ENCODE measurements at regions not wholly inside any gene's neighbourhood (a gene's known extent, or its start where the extent isn't known, plus 50 kb on each side); places are given as distances from the start of the nearest gene placed in this dataset.

- TF ChIP-seq REST (IDR thresholded peaks at IDR 0.05; ENCODE audit: low read depth, low read length) (no peak), RCOR1 (conservative IDR thresholded peaks at IDR 0.05; ENCODE audit: low read depth, low read length) (no peak), NRF1 (conservative IDR thresholded peaks at IDR 0.05; ENCODE audit: low read depth, low read length) (no peak), EGR1 (IDR thresholded peaks at IDR 0.05; ENCODE audit: borderline replicate concordance in 1 of 2, low read depth in 2 of 2, low read length in 2 of 2) (no peak)
- TF ChIP-seq, protein P1, sequence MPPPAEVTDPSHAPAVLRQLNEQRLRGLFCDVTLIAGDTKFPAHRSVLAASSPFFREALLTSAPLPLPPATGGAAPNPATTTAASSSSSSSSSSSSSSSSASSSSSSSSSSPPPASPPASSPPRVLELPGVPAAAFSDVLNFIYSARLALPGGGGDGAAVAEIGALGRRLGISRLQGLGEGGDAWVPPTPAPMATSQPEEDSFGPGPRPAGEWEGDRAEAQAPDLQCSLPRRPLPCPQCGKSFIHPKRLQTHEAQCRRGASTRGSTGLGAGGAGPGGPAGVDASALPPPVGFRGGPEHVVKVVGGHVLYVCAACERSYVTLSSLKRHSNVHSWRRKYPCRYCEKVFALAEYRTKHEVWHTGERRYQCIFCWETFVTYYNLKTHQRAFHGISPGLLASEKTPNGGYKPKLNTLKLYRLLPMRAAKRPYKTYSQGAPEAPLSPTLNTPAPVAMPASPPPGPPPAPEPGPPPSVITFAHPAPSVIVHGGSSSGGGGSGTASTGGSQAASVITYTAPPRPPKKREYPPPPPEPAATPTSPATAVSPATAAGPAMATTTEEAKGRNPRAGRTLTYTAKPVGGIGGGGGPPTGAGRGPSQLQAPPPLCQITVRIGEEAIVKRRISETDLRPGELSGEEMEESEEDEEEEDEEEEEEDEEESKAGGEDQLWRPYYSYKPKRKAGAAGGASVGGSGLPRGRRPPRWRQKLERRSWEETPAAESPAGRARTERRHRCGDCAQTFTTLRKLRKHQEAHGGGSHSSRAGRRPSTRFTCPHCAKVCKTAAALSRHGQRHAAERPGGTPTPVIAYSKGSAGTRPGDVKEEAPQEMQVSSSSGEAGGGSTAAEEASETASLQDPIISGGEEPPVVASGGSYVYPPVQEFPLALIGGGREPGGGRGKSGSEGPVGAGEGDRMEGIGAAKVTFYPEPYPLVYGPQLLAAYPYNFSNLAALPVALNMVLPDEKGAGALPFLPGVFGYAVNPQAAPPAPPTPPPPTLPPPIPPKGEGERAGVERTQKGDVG (CRISPR knock-in tag; IDR thresholded peaks at IDR 0.05) = no peak
These were observed 132.5 kb upstream of the SLC8A1 start (continued) for GRCh38 chr2:40584432-40584831.

GRCh38 chr2:40591774-40592173 lies 139.9 kb upstream of the SLC8A1 start:
- FAIRE-seq (no peak), ATAC-seq (no peak), DNase-seq (ENCODE audit: low read depth, low spot score) (no peak)
- H2AFZ ChIP-seq (ENCODE audit: control insufficient read depth, low read depth, low read length) = no peak overlapping the region
- ChIA-PET RAD21 (ENCODE audit: unreplicated experiment) (no interaction called here), POLR2A (no interaction called here), CTCF (no interaction called here), SMC1A (ENCODE audit: uncharacterized antibody, unreplicated experiment) (no interaction called here)
- WGBS (ENCODE audit: insufficient coverage, insufficient replicate concordance, low lambda C conversion rate, missing lambda C conversion rate) = 30% methylated on average over 3 of the region's 3 CpGs
- intact Hi-C loops (cut with micrococcal nuclease; ENCODE audit: unreplicated experiment) = no loop called here
- H3K27ac ChIP-seq (ENCODE audit: control insufficient read depth, insufficient read depth) = no peak overlapping the region
- in situ Hi-C loops (cut with MboI) = no loop called here
- H3K4me1 ChIP-seq (ENCODE audit: control insufficient read depth, insufficient read depth, low read length) = no peaks in the 10 kb centered on the region
- H3K4me3 ChIP-seq = no peak overlapping the region
- no peaks in the 10 kb centered on the region for H3K36me3 ChIP-seq (ENCODE audit: control insufficient read depth in 2 of 2, insufficient read depth in 2 of 2, low read length in 1 of 2)
- H3K4me2 ChIP-seq (ENCODE audit: control insufficient read depth, insufficient read depth) = no peak overlapping the region
- H4K20me1 ChIP-seq (ENCODE audit: control insufficient read depth, insufficient read depth) = no peaks in the 10 kb centered on the region
- H3K9ac ChIP-seq (ENCODE audit: control insufficient read depth, insufficient read depth, low read length) = no peak overlapping the region
- H3K79me2 ChIP-seq (ENCODE audit: control insufficient read depth, insufficient read depth, low read length) = no peaks in the 10 kb centered on the region
- no TSS peak for BruUV-seq (replicated peaks)
- H3K27me3 ChIP-seq (replicated peaks in 1 of 2; ENCODE audit: control insufficient read depth in 2 of 2, insufficient read depth in 2 of 2, low read length in 1 of 2) = no peaks in the 10 kb centered on the region
- no peaks in the 10 kb centered on the region for H3K9me3 ChIP-seq (replicated peaks; ENCODE audit: control insufficient read depth, insufficient read depth, low read length)
- TF ChIP-seq, protein P2, sequence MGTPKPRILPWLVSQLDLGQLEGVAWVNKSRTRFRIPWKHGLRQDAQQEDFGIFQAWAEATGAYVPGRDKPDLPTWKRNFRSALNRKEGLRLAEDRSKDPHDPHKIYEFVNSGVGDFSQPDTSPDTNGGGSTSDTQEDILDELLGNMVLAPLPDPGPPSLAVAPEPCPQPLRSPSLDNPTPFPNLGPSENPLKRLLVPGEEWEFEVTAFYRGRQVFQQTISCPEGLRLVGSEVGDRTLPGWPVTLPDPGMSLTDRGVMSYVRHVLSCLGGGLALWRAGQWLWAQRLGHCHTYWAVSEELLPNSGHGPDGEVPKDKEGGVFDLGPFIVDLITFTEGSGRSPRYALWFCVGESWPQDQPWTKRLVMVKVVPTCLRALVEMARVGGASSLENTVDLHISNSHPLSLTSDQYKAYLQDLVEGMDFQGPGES (IDR thresholded peaks at IDR 0.05) = no peak
- TF ChIP-seq EP300 (IDR thresholded peaks at IDR 0.05; ENCODE audit: borderline replicate concordance in 1 of 2, control insufficient read depth in 1 of 2, low read depth in 2 of 2, low read length in 2 of 2) = no peak
- no peak for TF ChIP-seq SPI1 (IDR thresholded peaks at IDR 0.05; ENCODE audit: borderline replicate concordance, insufficient read depth, low read depth, low read length)
- TF ChIP-seq TCF7 (IDR thresholded peaks at IDR 0.05; ENCODE audit: borderline replicate concordance) = no peak
- TF ChIP-seq, protein P3, sequence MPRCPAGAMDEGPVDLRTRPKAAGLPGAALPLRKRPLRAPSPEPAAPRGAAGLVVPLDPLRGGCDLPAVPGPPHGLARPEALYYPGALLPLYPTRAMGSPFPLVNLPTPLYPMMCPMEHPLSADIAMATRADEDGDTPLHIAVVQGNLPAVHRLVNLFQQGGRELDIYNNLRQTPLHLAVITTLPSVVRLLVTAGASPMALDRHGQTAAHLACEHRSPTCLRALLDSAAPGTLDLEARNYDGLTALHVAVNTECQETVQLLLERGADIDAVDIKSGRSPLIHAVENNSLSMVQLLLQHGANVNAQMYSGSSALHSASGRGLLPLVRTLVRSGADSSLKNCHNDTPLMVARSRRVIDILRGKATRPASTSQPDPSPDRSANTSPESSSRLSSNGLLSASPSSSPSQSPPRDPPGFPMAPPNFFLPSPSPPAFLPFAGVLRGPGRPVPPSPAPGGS (IDR thresholded peaks at IDR 0.05; ENCODE audit: borderline replicate concordance, insufficient read depth, low read depth, low read length, poor library complexity, severe bottlenecking) = no peak
- no peak for TF ChIP-seq CHD4 (IDR thresholded peaks at IDR 0.05)

Data from GM12878 (cell line).